Testis (tissue), 2 donors: ENCODE measurements at regions not wholly inside any gene's neighbourhood (a gene's known extent, or its start where the extent isn't known, plus 50 kb on each side); places are given as distances from the start of the nearest gene placed in this dataset.

Source experiments
- CTCF ChIP-seq, 3 experiments: fragments of 450-650 bp in 2 of 3; fragments of 200-600 bp in 1 of 3; sonication (generic) in 1 of 3; IDR thresholded peaks; one replicate each; pipeline ENCODE4 v1.5.1; 2016 to 2019; ENCODE audit warnings: antibody characterized with exemption in 3 of 3, mild to moderate bottlenecking in 2 of 3, moderate library complexity in 1 of 3
- POLR2A ChIP-seq: fragments of 450-650 bp; IDR thresholded peaks from one replicate; pipeline ENCODE4 v1.6.1; 2017; ENCODE audit warnings: antibody characterized with exemption, mild to moderate bottlenecking, moderate library complexity

DNA sequence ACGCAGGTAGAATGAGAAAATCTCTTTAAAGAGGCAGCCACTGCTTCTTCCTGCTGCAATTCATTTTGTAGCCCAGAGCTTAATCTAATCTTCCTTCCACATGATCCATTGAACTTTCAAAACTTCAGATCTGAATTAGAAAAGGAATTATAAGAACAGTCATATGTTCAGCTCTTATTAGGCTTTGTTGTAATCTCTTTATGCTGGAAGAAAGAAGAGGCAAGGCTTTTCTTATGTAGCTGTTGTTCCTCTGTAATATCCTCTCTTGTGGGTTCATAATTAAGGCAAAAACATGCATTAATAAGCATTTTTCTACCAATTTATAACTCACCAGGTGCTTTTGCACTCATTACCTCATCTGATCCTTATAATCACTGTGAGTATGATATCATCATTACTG lies 634.9 kb upstream of the CFAP20DC start:
- no peak for TF ChIP-seq CTCF (IDR thresholded peaks at IDR 0.05)
- no peak for TF ChIP-seq POLR2A
